NCI-H146 (cell line): ENCODE measurements at regions not wholly inside any gene's neighbourhood (a gene's known extent, or its start where the extent isn't known, plus 50 kb on each side); places are given as distances from the start of the nearest gene placed in this dataset.
A peak's percentile ranks its signal among the peaks of the same experiment; 100 is the strongest.

Source experiments
- DNase-seq: peaks from one replicate; lab custom pipeline; 2025; lab: John Stamatoyannopoulos, UW

- peak; percentile 19 for DNase-seq
These were observed 62.8 kb downstream of the FAM9B start for GRCh38 chrX:8971116-8971515.

GRCh38 chrX:8969378-8969777, 64.5 kb downstream of the FAM9B start:
- DNase-seq: no peak

GRCh38 chrX:8967461-8967860, 66.5 kb downstream of the FAM9B start:
- no peak for DNase-seq

GRCh38 chrX:8960957-8961468, 72.9 kb downstream of the FAM9B start:
- no peak for DNase-seq

- no peak for DNase-seq
These were observed 78.4 kb downstream of the FAM9B start for GRCh38 chrX:8955511-8955910.

- DNase-seq: no peak
These were observed 87.4 kb downstream of the FAM9B start for GRCh38 chrX:8946563-8946962.

GRCh38 chrX:8939322-8939721, 94.6 kb downstream of the FAM9B start:
- DNase-seq: peak; percentile 35

GRCh38 chrX:8927701-8928100, 106.2 kb downstream of the FAM9B start:
- DNase-seq: no peak

GRCh38 chrX:8927066-8927635, 106.8 kb downstream of the FAM9B start:
- no peak for DNase-seq

- DNase-seq: no peak
These were observed 112.3 kb downstream of the FAM9B start for GRCh38 chrX:8921615-8922014.

- DNase-seq: no peak
These were observed 114.1 kb downstream of the FAM9B start for GRCh38 chrX:8919801-8920200.

GRCh38 chrX:8916697-8917096, 115.5 kb upstream of the FAM9A start:
- no peak for DNase-seq

GRCh38 chrX:8914681-8915080, 113.5 kb upstream of the FAM9A start:
- no peak for DNase-seq

GRCh38 chrX:8913655-8914409, 112.6 kb upstream of the FAM9A start:
- DNase-seq: no peak

GRCh38 chrX:8907688-8908087, 106.5 kb upstream of the FAM9A start:
- DNase-seq: no peak

- no peak for DNase-seq
These were observed 105.2 kb upstream of the FAM9A start for GRCh38 chrX:8906299-8906938.

- DNase-seq: no peak
These were observed 96.1 kb upstream of the FAM9A start for GRCh38 chrX:8897259-8897658.

GRCh38 chrX:8890794-8891193, 89.6 kb upstream of the FAM9A start:
- DNase-seq: no peak

GRCh38 chrX:8887004-8887403, 85.8 kb upstream of the FAM9A start:
- DNase-seq: no peak

GRCh38 chrX:8879750-8880149, 78.6 kb upstream of the FAM9A start:
- DNase-seq: no peak

- no peak for DNase-seq
These were observed 72.8 kb upstream of the FAM9A start for GRCh38 chrX:8873956-8874355.

- no peak for DNase-seq
These were observed 71.9 kb upstream of the FAM9A start for GRCh38 chrX:8873102-8873501.

- no peak for DNase-seq
These were observed 69.2 kb upstream of the FAM9A start for GRCh38 chrX:8870411-8870810.
